GM19372 (cell line): ENCODE measurements at regions not wholly inside any gene's neighbourhood (a gene's known extent, or its start where the extent isn't known, plus 50 kb on each side); places are given as distances from the start of the nearest gene placed in this dataset.

Experiments used
- ATAC-seq: cut with Tn5 transposase; IDR thresholded peaks from one replicate; pipeline ENCODE4 v1.9.1; 2021; ENCODE audit warnings: mild to moderate bottlenecking, low read depth, moderate library complexity; ENCODE audit not compliant: unreplicated experiment

DNA sequence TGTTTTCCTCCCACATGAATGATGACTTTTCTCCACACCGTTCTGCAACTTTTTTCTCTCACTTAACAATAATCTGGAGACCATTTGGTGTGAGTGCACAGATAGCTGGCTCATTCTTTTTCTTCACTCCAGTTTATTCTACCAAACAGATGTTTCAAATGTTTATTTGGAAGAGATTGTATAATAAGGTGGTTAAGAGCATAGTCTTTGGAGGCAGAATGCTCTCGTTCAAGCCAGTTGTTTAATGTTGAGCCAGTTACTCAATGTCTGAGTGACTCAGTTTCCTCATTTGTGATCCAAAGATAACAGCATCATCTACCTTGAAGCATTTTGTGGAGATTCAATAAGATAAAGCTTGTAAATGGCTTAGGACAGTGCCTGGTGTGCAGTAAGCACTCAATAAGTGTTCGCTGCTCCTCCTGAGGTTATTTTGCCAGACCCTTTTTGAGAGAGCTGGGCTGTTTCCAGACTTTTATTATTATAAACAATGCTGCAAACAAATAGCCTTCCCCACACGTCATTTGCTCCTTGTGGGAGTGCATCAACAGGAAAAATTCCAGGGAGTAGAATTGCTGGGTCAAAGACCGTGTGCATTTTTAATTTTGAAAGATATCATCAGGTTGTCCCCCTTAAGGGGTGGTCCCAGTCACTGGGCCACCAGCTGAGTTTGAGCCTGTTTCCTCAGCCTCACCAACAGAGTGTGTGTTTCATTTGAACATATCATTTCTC is 70.6 kb downstream of the VEGFA start:
- ATAC-seq = no peak

GRCh38 chr6:43838276-43839036 is 68.4 kb downstream of the VEGFA start:
- no peak for ATAC-seq

- ATAC-seq = no peak
These were observed 67.5 kb downstream of the VEGFA start for GRCh38 chr6:43837507-43837906.

DNA sequence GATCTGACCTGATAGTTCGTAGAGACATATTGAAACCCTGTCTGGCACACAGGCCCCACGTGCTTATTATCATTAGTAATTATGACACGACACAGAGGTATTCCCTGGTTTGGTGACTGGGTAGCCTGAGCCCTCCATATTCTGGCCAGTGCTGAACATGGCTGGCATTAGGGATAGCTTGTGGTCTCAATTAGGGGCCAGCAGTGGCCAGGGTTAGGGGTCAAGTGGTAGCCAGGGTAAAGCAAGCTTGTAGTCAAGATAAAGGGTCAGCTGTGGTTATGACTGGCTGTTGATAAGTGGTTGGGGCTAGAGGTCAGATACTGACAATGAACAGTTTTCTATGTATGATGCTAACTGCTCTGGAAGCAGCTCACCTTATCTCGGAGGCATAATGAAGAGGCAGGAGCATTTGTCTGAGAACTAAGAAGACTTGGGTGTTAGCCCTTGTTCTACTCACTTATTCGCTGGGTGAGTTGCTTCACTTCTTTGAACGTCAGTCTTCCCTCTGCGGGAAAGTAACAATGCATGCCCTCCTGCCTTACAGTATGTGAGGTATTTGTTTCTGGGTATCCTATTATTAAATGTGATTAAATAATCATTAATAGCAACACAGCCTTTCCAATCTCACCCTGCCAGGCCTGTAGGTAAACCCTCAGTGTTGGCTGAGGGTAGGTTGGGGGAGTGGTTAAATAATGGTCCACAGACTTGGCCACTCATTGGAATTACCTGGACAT is 66.7 kb downstream of the VEGFA start:
- no peak for ATAC-seq
